Transverse colon (tissue), 4 donors: ENCODE measurements at regions not wholly inside any gene's neighbourhood (a gene's known extent, or its start where the extent isn't known, plus 50 kb on each side); places are given as distances from the start of the nearest gene placed in this dataset.
"Not testable (repeated sequence)": the region's sequence is repeated elsewhere in the genome, so short reads cannot be mapped to it uniquely, and the experiment has no call there.

Experiments
- DNase-seq: peaks from one replicate; pipeline ENCODE4 v3.0.0-alpha.2; 2019
- H3K27ac ChIP-seq, 4 donors: fragments of 200-600 bp; sonication (generic); 2 replicates each; pipeline ENCODE4 v1.5.1; 2016 to 2018; ENCODE audit warnings: inconsistent platforms in 4 of 4
- H3K27me3 ChIP-seq: fragments of 200-600 bp; sonication (generic); 2 replicates; pipeline ENCODE4 v1.5.1; 2017; ENCODE audit warnings: inconsistent platforms
- H3K36me3 ChIP-seq, 4 donors: fragments of 200-600 bp; sonication (generic); 2 replicates each; pipeline ENCODE4 v1.5.1; 2017 to 2019; ENCODE audit warnings: inconsistent platforms in 4 of 4
- H3K4me1 ChIP-seq, 4 donors: fragments of 200-600 bp; sonication (generic); 2 replicates each; pipeline ENCODE4 v1.5.1; 2017 to 2020; ENCODE audit warnings: inconsistent platforms in 4 of 4
- H3K4me3 ChIP-seq, 4 donors: fragments of 200-600 bp; sonication (generic); 1 replicate in 1 of 4; 2 replicates in 3 of 4; pipeline versions ENCODE4 v1.5.1 to v1.6.1; 2017 to 2019; ENCODE audit warnings: inconsistent platforms in 4 of 4
- H3K9me3 ChIP-seq, 2 donors: fragments of 200-600 bp; sonication (generic); 2 replicates each; pipeline ENCODE4 v1.5.1; 2017 to 2019; ENCODE audit warnings: inconsistent platforms in 2 of 2
- CTCF ChIP-seq, 5 experiments: fragments of 200-600 bp in 3 of 5; fragments of 450-650 bp in 2 of 5; sonication (generic) in 3 of 5; IDR thresholded peaks; 1 replicate in 2 of 5; 2 replicates in 3 of 5; pipeline ENCODE4 v1.5.1; 2016 to 2017; ENCODE audit warnings: antibody characterized with exemption in 5 of 5, inconsistent platforms in 3 of 5, mild to moderate bottlenecking in 2 of 5, moderate library complexity in 1 of 5
- EP300 ChIP-seq: sonication (generic); formaldehyde crosslinking; IDR thresholded peaks from one replicate; pipeline ENCODE4 v1.6.1; 2017; ENCODE audit warnings: antibody characterized with exemption, low read depth
- POLR2A ChIP-seq: fragments of 450-650 bp; IDR thresholded peaks from one replicate; pipeline ENCODE4 v1.6.1; 2016; ENCODE audit warnings: antibody characterized with exemption, mild to moderate bottlenecking, moderate library complexity
- POLR2AphosphoS5 ChIP-seq, 3 donors: sonication (generic); formaldehyde crosslinking; IDR thresholded peaks; one replicate each; pipeline ENCODE4 v1.6.1; 2016; ENCODE audit warnings: antibody characterized with exemption in 3 of 3
- WGBS, 2 donors: methylation state at CpG; one replicate each; pipeline ENCODE4 v1.1.5; 2018; ENCODE audit warnings: low coverage in 1 of 2; 5-methylcytosine and 5-hydroxymethylcytosine counted together
- in situ Hi-C, 4 donors: fragments of 200-750 bp; cut with MboI; loops; one replicate each; pipeline versions ENCODE4 v1.15.0 to v1.15.1; 2017; ENCODE audit warnings: low sequenced_read_pairs in 3 of 4, low pct_ligation_motif_present in 1 of 4, low pct_unique_long_range_greater_than_20kb in 1 of 4
- intact Hi-C: fragments of 100-400 bp; cut with DNase I; formaldehyde crosslinking; loops from one replicate; pipeline ENCODE4 v1.15.1; 2023; ENCODE audit warnings: low total_unique reads

GRCh38 chr6:50965495-50965894 is 146.8 kb downstream of the TFAP2B start:
- intact Hi-C loops: no loop called here
- in situ Hi-C loops: no loop called here
- Histone ChIP-seq H3K27me3 (no peaks in the 10 kb centered on the region), H3K4me1 (no peaks in the 10 kb centered on the region), H3K36me3 (no peaks in the 10 kb centered on the region), H3K4me3 (no peak overlapping the region), H3K27ac (no peak overlapping the region), H3K9me3 (no peaks in the 10 kb centered on the region)
- no peak for DNase-seq
- no peak for TF ChIP-seq POLR2AphosphoS5 (IDR thresholded peaks at IDR 0.05)
- no peak for TF ChIP-seq CTCF (IDR thresholded peaks at IDR 0.05)
- TF ChIP-seq POLR2A: no peak

GRCh38 chr6:50966532-50966931 is 147.9 kb downstream of the TFAP2B start:
- no peak for DNase-seq
- no peak overlapping the region for H3K4me3 ChIP-seq
- TF ChIP-seq POLR2AphosphoS5 (IDR thresholded peaks at IDR 0.05) (no peak), CTCF (IDR thresholded peaks at IDR 0.05) (no peak), POLR2A (no peak), EP300 (no peak)
- intact Hi-C loops: loop anchor here (1.0 kb wide), 1 partner anchor 9 kb away; no protein-coding TSS in a partner anchor
- H3K27ac ChIP-seq: no peak overlapping the region
- no peaks in the 10 kb centered on the region for H3K4me1 ChIP-seq
- no peaks in the 10 kb centered on the region for H3K27me3 ChIP-seq
- no peaks in the 10 kb centered on the region for H3K9me3 ChIP-seq
- H3K36me3 ChIP-seq: no peaks in the 10 kb centered on the region
- in situ Hi-C loops: no loop called here
- WGBS, 2 donors: 23 to 25% methylated on average over 1 of the region's 1 CpG

GRCh38 chr6:50966986-50967385 is 148.3 kb downstream of the TFAP2B start:
- Histone ChIP-seq H3K4me3 (no peak overlapping the region), H3K4me1 (no peaks in the 10 kb centered on the region), H3K9me3 (no peaks in the 10 kb centered on the region), H3K36me3 (no peaks in the 10 kb centered on the region), H3K27ac (no peak overlapping the region), H3K27me3 (no peaks in the 10 kb centered on the region)
- DNase-seq: no peak
- in situ Hi-C loops (no loop called here), intact Hi-C loops (loop anchor here (1.0 kb wide), 1 partner anchor 10 kb away; no protein-coding TSS in a partner anchor)
- TF ChIP-seq CTCF (IDR thresholded peaks at IDR 0.05) (no peak), POLR2A (no peak), POLR2AphosphoS5 (IDR thresholded peaks at IDR 0.05) (no peak), EP300 (no peak)

GRCh38 chr6:50968246-50968645 is 149.6 kb downstream of the TFAP2B start:
- intact Hi-C loops, H3K4me1 ChIP-seq, H3K4me3 ChIP-seq, DNase-seq, H3K9me3 ChIP-seq, H3K27ac ChIP-seq, in situ Hi-C loops, H3K36me3 ChIP-seq, H3K27me3 ChIP-seq: not testable (repeated sequence)
- 83 to 94% methylated on average over 1 to 5 of the region's 5 CpGs for WGBS, 2 donors

GRCh38 chr6:50970908-50971307 is 152.2 kb downstream of the TFAP2B start:
- no peak for DNase-seq
- Histone ChIP-seq H3K27me3 (no peaks in the 10 kb centered on the region), H3K4me3 (no peak overlapping the region), H3K9me3 (no peaks in the 10 kb centered on the region), H3K27ac (no peak overlapping the region), H3K36me3 (no peaks in the 10 kb centered on the region), H3K4me1 (no peaks in the 10 kb centered on the region)
- in situ Hi-C loops: no loop called here
- WGBS, 2 donors: 50 to 57% methylated on average over 1 of the region's 1 CpG
- intact Hi-C loops: no loop called here
- no peak for TF ChIP-seq POLR2AphosphoS5 (IDR thresholded peaks at IDR 0.05)
- TF ChIP-seq POLR2A: no peak
